ENCODE measurements at regions not wholly inside any gene's neighbourhood (a gene's known extent, or its start where the extent isn't known, plus 50 kb on each side); places are given as distances from the start of the nearest gene placed in this dataset.

- DNase-seq, result no peak
Measured at GRCh38 chr16:17632667-17633066, 161.9 kb upstream of the XYLT1 start.

GRCh38 chr16:17629936-17630335, 159.2 kb upstream of the XYLT1 start:
- no peak for DNase-seq

- no peak for DNase-seq
Measured at GRCh38 chr16:17628983-17629382, 158.2 kb upstream of the XYLT1 start.

- DNase-seq, result no peak
Measured at GRCh38 chr16:17622366-17622765, 151.6 kb upstream of the XYLT1 start.

GRCh38 chr16:17619261-17619660, 148.5 kb upstream of the XYLT1 start:
- no peak for DNase-seq

GRCh38 chr16:17617021-17617552, 146.3 kb upstream of the XYLT1 start:
- no peak for DNase-seq

GRCh38 chr16:17612336-17612735, 141.6 kb upstream of the XYLT1 start:
- DNase-seq, result no peak

- no peak for DNase-seq
Measured at GRCh38 chr16:17607609-17608008, 136.8 kb upstream of the XYLT1 start.

GRCh38 chr16:17607075-17607509, 136.3 kb upstream of the XYLT1 start:
- DNase-seq, result peak in 1 of 2 donors; percentile 6

GRCh38 chr16:17606460-17606859, 135.7 kb upstream of the XYLT1 start:
- DNase-seq, result no peak

- DNase-seq, result no peak
Measured at GRCh38 chr16:17605784-17606183, 135.0 kb upstream of the XYLT1 start.

- no peak for DNase-seq
Measured at GRCh38 chr16:17603626-17604025, 132.9 kb upstream of the XYLT1 start.

- no peak for DNase-seq
Measured at GRCh38 chr16:17602678-17603077, 131.9 kb upstream of the XYLT1 start.

- DNase-seq, result no peak
Measured at GRCh38 chr16:17598968-17599367, 128.2 kb upstream of the XYLT1 start.

GRCh38 chr16:17591655-17592405, 121.1 kb upstream of the XYLT1 start:
- peak; percentile 18 to 58 for DNase-seq

- DNase-seq, result peak; percentile 65 to 77
Measured at GRCh38 chr16:17590711-17591654, 120.2 kb upstream of the XYLT1 start.

GRCh38 chr16:17589898-17590297, 119.1 kb upstream of the XYLT1 start:
- DNase-seq, result no peak

- DNase-seq, result no peak
Measured at GRCh38 chr16:17585449-17586074, 114.8 kb upstream of the XYLT1 start.

- DNase-seq, result peak; percentile 54 to 67
Measured at GRCh38 chr16:17578981-17579874, 108.5 kb upstream of the XYLT1 start.

- DNase-seq, result no peak
Measured at GRCh38 chr16:17574256-17574655, 103.5 kb upstream of the XYLT1 start.

GRCh38 chr16:17572145-17572544, 101.4 kb upstream of the XYLT1 start:
- no peak for DNase-seq

- no peak for DNase-seq
Measured at GRCh38 chr16:17571499-17572093, 100.8 kb upstream of the XYLT1 start.
